ENCODE measurements at regions not wholly inside any gene's neighbourhood (a gene's known extent, or its start where the extent isn't known, plus 50 kb on each side); places are given as distances from the start of the nearest gene placed in this dataset.

GRCh38 chr4:58653251-58653650 is 1543.1 kb upstream of the IGFBP7 start:
- Mint-ChIP-seq H3K9me3 (no peaks in the 10 kb centered on the region), H3K4me1 (no peaks in the 10 kb centered on the region), H3K27ac (no peak overlapping the region), H3K4me3 (no peak overlapping the region), H3K36me3 (ENCODE audit: low read depth) (no peaks in the 10 kb centered on the region), H3K27me3 (ENCODE audit: low read depth, poor library complexity) (no peaks in the 10 kb centered on the region)
- TF ChIP-seq CTCF (IDR thresholded peaks at IDR 0.05), result no peak
- DNase-seq, result no peak

- no peak for TF ChIP-seq CTCF (IDR thresholded peaks at IDR 0.05)
- Mint-ChIP-seq H3K4me1 (no peaks in the 10 kb centered on the region), H3K9me3 (no peaks in the 10 kb centered on the region), H3K27me3 (ENCODE audit: low read depth, poor library complexity) (no peaks in the 10 kb centered on the region), H3K27ac (no peak overlapping the region), H3K4me3 (no peak overlapping the region), H3K36me3 (ENCODE audit: low read depth) (no peaks in the 10 kb centered on the region)
- DNase-seq, result no peak
Measured at GRCh38 chr4:58649226-58649625, 1539.0 kb upstream of the IGFBP7 start.

- TF ChIP-seq CTCF (IDR thresholded peaks at IDR 0.05), result no peak
- no peaks in the 10 kb centered on the region for H3K9me3 Mint-ChIP-seq
- H3K4me3 Mint-ChIP-seq, result no peak overlapping the region
- H3K27me3 Mint-ChIP-seq (ENCODE audit: low read depth, poor library complexity), result no peaks in the 10 kb centered on the region
- H3K4me1 Mint-ChIP-seq, result no peaks in the 10 kb centered on the region
- DNase-seq, result no peak
- no peaks in the 10 kb centered on the region for H3K36me3 Mint-ChIP-seq (ENCODE audit: low read depth)
- H3K27ac Mint-ChIP-seq, result no peak overlapping the region
Measured at GRCh38 chr4:58646126-58646525, 1535.9 kb upstream of the IGFBP7 start.

GRCh38 chr4:58644549-58644948 is 1534.4 kb upstream of the IGFBP7 start:
- H3K27ac Mint-ChIP-seq, result no peak overlapping the region
- no peak overlapping the region for H3K4me3 Mint-ChIP-seq
- no peak for DNase-seq
- H3K36me3 Mint-ChIP-seq (ENCODE audit: low read depth), result no peaks in the 10 kb centered on the region
- no peaks in the 10 kb centered on the region for H3K27me3 Mint-ChIP-seq (ENCODE audit: low read depth, poor library complexity)
- TF ChIP-seq CTCF (IDR thresholded peaks at IDR 0.05), result no peak
- no peaks in the 10 kb centered on the region for H3K4me1 Mint-ChIP-seq
- H3K9me3 Mint-ChIP-seq, result no peaks in the 10 kb centered on the region

GRCh38 chr4:58636381-58636780 is 1526.2 kb upstream of the IGFBP7 start:
- no peaks in the 10 kb centered on the region for H3K36me3 Mint-ChIP-seq (ENCODE audit: low read depth)
- H3K27me3 Mint-ChIP-seq (ENCODE audit: low read depth, poor library complexity), result no peaks in the 10 kb centered on the region
- H3K9me3 Mint-ChIP-seq, result no peaks in the 10 kb centered on the region
- no peak for DNase-seq
- H3K4me3 Mint-ChIP-seq, result no peak overlapping the region
- no peak overlapping the region for H3K27ac Mint-ChIP-seq
- H3K4me1 Mint-ChIP-seq, result no peaks in the 10 kb centered on the region
- TF ChIP-seq CTCF (IDR thresholded peaks at IDR 0.05), result no peak

- no peak overlapping the region for H3K4me3 Mint-ChIP-seq
- no peak overlapping the region for H3K27ac Mint-ChIP-seq
- no peaks in the 10 kb centered on the region for H3K4me1 Mint-ChIP-seq
- no peak for TF ChIP-seq CTCF (IDR thresholded peaks at IDR 0.05)
- peaks cover 16% of the 10 kb centered on the region for H3K9me3 Mint-ChIP-seq
- no peak for DNase-seq
- no peaks in the 10 kb centered on the region for H3K36me3 Mint-ChIP-seq (ENCODE audit: low read depth)
- H3K27me3 Mint-ChIP-seq (ENCODE audit: low read depth, poor library complexity), result no peaks in the 10 kb centered on the region
Measured at GRCh38 chr4:58617226-58617625, 1507.0 kb upstream of the IGFBP7 start.
